NCI-H82 treated with DMSO at 0.1 percent for 48 hours (cell line): ENCODE measurements at regions not wholly inside any gene's neighbourhood (a gene's known extent, or its start where the extent isn't known, plus 50 kb on each side); places are given as distances from the start of the nearest gene placed in this dataset.
"Not testable (repeated sequence)": the region's sequence is repeated elsewhere in the genome, so short reads cannot be mapped to it uniquely, and the experiment has no call there.

Experiments used
- DNase-seq: peaks from one replicate; lab custom pipeline; 2025; ENCODE audit not compliant: unreplicated experiment; lab: John Stamatoyannopoulos, UW

DNA sequence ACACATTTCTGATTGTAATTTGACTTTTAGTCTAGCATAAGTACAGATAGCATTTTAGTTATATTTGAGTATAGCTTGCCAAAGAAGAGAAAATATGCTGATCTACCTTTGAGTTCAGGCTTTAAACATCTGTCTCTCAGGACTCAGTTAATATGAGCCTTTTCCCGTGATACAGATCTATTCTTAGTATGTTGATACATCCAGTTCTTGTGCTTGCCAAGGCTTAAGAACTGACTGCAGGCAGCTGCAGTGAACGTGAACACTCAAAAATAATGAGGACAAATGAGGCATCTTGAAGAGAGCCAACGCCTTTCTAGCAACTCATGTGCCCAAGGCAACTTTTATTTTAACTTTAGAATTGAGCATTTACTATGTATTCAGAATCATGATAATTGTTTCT, 325.5 kb downstream of the SI start:
- no peak for DNase-seq

DNA sequence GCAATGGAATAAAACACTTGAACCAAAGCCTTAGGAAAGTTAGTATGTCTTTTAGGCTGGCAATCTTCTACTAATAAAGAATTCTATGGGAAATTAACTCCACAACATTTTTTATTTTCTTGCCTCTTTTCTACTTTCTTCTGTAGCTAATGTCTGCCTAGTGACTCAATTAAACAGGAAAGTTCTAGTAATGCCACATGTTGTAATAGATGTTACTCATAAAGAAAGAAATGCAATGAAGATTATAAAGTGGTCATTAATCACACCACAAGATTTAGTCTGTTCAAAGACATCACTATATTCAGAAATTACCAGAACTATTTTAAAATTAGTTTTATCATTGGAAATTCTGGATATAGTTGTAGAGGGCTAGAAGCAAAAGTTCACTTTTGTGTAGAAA, 329.7 kb downstream of the SI start:
- no peak for DNase-seq

DNA sequence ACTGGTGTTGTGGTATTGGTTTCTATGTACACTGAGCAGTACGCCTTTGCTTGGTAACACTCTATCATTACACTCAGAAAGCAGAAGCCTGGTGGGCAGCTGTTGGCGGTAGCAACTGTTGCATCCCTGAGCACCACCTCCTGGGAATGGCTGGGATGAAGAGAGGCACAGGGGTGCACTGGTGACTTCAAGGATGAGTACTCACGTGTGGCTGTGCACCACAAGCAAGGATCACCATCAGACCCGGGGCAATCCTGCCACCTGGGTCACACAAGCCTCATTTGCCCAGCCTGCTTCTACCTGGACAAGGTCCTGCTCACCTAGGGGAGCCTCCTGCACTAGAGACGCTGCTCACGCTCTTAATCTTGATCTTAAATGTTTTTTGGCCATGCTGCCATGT, 336.4 kb downstream of the SI start:
- no peak for DNase-seq

DNA sequence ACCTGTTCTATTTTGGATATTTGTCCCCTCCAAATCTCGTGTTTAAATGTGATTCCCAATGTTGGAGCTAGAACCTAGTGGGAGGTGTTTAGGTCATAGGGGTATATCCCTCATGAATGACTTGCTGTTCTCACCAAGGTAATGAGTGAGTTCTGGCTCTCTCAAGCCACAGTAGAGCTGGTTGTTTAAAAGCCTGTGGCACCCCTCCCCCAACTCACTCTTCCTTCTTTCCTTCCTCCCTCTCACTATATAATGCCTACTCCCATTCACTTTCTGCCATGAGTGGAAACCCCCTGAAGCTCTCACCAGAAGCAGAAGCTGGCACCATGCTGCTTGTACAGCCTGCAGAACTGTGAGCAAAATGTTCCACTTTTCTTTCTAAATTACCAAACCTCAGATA, 341.1 kb downstream of the SI start:
- no peak for DNase-seq

DNA sequence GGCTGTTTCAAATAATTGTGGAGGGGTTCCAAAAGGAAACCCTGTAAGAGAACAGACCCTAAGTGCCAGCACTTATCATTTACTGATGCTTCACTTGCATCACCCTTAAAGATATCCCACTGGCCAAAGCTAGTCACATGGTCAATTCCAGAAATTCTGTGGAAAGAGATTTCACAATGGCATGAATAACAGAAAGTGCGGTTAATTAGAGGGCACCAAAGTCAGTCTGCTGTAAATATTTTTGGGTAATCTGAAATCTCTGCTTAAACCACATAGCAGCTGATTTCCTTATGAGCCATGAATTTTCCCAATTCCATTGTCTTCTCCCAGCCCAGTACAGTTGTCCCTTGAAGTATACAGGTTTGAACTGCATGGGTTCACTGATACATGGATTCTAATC, 346.1 kb downstream of the SI start:
- no peak for DNase-seq

DNA sequence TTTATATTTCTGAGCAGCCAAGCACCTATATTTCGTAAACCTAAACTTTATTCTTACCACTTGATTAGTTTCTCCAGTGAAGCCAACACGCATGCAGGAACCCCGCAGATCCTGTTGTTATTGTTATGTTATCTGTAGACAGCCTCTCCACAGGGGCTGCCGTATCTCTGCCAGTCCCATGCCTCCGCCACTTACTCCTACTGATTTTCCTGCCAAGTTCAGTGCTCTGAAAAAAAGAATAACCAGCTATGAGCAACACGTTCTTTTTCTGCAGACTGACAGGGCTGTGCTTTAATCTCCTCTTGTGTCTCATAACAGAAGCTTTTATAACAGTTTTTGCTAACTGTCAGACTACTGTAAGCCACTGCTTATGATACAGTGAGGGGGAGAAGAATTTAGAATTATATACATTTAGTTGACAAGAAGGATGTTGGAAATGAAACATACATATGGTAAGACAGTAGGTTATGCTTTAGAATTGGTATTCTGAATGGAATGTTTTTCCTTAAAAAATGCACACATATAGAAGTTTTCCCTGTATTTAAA, 347.4 kb downstream of the SI start:
- no peak for DNase-seq

DNA sequence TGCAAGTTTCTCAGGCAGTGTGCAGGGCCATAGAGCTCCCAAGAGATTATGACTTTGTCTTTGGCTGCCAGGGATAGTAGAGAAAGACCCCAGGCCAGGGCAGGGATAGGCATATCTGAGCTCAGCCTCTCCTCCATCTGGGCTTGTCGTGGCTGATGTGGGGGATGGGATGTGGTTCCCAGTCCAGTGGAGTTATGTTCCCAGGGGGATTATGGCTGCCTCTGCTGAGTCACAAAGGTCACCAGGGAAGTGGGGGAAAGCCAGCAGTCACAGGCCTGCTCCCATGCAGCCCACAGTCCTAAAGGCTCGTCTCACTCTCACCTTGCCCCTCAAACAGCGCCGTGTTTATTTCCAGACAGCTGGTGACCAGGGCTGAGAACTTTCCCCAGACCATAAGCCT, 354.9 kb downstream of the SI start:
- peak; percentile 25 for DNase-seq

DNA sequence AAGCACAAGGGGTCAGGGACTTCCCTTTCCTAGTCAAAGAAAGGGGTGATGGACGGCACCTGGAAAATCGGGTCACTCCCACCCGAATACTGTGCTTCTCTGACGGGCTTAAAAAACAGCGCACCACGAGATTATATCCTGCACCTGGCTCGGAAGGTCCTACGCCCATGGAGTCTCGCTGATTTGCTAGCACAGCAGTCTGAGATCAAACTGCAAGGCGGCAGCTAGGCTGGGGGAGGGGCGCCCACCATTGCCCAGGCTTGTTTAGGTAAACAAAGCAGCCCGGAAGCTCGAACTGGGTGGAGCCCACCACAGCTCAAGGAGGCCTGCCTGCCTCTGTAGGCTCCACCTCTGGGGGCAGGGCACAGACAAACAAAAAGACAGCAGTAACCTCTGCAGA, 375.5 kb downstream of the SI start:
- DNase-seq = not testable (repeated sequence)

DNA sequence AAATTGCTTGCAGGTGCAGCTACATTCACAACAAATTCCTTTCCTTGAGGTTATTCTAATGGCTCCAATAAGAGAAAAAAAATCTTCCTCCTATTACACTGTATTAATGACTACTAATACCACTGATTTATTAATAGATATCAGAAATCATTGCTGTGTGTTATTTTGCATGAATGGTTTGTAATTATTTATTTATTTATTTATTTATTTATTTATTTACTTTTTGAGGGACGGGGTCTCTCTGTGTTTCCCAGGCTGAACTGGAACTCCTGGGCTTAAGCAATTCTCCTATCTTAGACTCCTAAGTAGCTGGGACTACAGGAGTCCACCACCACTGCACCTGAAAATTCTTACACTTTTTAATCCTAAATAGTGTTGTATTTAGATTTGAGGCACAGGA, 390.4 kb downstream of the SI start:
- DNase-seq = no peak

DNA sequence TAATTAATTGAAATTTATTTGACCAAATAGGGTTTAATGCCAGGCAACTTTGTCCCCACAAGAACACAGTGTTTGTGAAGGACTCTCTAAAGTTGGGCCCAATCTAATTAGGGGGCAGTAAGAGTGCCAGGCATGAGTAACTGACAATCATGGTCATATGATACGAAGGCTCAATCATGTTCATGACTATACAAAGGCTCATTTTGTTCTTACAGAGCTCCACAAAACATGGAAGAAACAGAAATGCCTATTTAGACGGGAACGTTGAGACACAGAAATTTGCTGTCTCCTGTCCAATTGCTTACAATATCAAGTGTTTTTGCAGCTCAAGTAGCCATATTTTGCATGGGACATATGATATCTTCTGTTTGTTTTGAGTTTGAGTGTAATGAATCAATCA, 391.1 kb downstream of the SI start:
- no peak for DNase-seq

DNA sequence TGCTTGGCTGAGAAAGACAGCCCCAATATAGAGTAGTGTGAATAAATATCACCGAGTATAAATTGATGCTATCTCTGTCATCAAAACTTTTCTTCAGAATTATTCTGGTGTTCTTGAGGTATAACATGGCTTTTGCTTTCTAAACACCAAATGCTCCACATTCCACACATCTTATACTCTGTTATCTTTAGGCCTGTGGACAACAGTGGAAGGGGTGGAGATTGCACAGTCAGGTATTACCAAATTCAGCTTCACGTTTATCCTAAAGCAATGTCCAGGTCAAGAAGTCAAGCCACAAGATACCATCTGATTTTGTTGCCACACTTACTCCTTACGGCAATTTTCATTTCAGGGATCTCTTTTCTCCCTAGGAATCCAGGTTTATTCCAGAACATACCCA, 394.8 kb downstream of the SI start:
- no peak for DNase-seq

DNA sequence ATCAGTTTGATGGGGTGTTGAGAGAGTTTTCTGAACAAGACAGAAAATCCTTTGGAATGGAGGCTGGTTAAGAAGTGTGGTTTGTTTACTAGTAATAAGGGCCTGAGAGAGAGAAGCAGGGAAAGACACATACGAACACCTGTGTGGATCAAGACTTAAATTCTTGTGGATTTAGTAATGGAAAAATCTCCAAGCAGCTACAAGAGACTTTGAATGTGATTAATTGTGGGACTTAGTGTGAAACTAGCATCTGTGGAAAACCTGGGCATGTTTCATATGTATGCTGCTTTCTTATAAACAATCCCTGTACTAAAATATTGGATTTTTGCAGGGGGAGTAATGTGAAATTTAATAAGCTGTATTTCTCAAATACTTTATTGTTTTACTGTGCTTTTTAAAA, 399.1 kb downstream of the SI start:
- peak; percentile 69 for DNase-seq

DNA sequence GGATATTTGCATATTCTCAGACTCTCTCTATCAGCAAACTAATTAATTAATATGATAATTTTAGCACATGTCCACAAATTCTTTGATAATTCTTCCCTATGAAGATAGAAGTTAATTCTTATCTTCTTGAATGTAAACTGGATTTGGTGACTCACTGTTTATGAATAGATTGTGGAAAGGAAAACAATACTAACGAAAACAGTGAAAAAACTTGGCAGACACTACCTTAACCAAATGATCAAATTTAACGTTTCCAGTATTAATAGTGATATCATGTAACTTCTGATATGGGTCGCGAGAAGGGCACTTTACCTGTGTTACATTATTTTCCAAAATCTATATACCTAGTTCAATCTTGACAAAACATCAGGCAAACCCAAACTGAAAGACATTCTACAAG, 401.0 kb downstream of the SI start:
- DNase-seq = no peak

DNA sequence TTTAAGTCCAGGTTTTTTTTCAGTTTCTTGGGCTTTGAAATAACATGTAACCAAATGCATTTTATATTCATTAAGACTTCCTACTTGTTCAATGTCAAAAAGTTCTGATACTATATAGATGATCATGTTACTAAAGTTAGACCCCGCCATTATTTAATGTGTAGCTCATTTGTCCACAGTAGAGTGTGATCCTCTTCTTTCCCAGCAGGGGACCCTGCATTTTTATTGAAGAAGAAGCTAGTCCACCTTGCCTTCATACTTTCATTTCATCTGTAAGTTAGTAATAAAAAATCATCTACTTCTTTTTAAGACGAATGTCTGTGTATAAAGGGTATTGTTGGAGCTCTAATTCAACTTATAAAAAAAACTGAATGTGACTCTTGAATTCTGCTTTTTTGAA, 404.6 kb downstream of the SI start:
- DNase-seq = no peak

DNA sequence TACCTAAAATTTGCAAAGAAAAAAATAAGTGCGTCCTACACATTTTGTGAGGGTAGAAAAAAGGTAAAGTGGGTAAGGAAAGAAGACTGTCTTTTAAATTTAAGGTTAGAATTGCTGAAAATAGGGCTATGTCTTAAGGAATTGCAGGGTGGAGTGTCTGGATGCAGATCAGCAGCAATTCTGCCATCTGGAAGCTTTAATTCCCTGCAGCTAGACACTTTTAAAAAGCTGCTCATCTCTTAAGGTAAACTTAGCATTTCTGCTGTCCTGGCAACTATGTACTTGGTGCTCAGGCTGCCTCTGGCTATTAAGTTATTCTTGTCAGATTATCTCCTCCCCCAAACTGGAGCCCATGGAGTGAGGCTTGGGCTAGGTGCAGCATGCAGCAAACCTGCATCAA, 420.2 kb downstream of the SI start:
- DNase-seq = peak; percentile 70

DNA sequence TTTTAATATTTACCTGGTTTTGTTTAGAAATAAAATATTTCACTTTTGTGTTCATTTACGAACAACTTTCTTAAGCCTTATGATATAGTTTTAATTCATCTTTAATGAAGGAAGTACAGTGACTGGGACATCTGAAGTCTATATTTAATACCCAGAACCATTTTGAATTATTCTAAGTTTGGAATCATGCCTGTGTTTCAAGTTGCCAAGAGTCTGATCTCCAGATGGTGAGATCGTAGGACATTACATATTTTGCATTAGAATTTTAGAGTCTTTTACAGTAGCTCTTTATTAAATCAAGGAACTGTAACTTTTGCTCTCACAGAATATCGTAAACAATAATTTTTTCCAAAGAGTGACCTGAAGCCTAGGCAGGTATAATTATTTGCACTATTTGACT, 420.7 kb downstream of the SI start:
- DNase-seq = no peak

DNA sequence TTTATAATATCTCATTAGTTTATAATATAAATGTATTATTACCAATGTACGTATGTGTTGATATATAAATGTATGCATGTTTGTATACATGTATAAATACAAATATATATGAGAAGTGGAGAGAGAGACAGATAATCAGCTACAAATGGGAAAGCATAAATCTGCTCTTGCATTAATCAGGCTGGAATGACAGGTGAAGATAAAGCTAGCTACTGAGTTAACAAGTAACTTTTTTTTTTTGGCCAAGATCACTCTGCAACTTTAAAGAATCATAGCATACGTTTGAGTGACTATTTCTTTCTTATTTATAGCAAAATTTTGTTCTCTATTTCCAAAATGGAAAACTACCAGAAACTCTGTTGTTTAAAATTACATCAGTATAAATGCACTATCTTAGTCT, 422.8 kb downstream of the SI start:
- DNase-seq = peak; percentile 31

DNA sequence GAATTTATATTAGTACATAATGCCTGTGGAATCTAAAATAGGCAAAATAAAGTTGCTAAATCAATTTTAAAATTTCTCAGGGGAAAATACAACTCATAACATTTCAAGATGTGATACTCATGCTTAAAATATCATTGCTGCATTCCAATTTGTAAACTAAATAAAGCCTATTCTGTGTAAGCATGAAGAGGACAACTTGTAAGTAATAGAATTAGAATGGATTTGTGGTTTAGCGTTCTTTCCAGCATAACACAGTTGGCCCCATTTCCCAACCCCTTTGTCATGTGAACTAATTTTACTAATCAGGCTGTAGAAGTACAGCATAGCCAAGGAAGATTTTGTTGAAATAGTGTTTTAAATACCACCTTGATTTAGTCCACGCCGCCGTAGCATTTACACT, 437.2 kb downstream of the SI start:
- DNase-seq = peak; percentile 85

DNA sequence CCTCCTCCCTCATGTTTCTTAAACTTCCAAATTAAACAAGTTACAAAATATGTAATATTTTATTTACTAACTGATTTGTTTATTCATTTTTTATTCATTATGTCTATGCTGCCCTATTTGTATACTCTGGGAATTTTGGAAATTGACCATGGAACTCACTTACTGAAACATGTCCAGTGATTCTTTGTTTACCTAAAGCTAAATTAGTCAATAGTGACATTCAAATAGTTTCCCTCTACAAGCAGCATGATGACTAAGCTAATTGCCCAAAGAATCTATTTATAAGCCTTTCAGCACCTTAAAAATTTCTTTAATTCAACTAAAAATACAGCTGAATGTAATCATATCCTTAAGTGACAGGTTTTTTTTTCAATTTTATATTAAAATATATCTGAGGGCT, 437.7 kb downstream of the SI start:
- no peak for DNase-seq

DNA sequence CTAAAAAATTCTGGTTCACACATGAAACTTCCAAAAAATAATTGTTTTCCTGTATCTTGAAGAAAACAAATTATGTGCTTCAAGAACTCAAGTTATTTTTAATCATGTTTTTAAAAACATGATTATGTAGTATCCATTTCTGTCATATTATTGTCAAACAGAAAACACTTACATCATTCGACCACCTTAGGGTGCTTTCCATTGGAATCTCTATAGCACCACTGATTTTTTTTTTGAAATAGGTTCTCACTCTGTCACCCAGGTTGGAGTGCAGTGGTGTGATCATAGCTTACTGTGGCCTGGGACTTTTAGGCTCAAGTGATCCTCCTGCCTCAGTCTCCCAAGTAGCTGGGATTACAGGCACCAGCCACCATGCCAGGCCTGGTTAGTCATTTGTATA, 457.3 kb downstream of the SI start:
- no peak for DNase-seq

DNA sequence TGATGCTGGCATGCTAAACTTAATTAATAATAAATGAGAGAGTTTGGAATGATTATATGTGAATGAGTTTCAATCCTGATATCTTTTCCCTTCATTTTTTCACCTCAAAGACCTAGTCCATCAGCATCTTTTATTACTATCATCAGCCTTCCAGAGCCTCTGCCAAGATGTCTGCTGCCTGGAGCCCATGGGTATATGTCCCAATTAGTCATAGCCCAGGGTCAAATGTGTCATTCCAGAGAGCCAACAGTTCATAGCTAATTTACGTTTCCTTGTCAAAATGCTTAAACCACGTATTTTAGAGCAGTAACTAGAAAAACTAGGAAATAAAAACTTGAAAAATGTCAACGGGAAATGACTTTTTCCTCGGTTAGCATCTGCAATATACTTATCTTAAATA, 457.9 kb downstream of the SI start:
- no peak for DNase-seq

DNA sequence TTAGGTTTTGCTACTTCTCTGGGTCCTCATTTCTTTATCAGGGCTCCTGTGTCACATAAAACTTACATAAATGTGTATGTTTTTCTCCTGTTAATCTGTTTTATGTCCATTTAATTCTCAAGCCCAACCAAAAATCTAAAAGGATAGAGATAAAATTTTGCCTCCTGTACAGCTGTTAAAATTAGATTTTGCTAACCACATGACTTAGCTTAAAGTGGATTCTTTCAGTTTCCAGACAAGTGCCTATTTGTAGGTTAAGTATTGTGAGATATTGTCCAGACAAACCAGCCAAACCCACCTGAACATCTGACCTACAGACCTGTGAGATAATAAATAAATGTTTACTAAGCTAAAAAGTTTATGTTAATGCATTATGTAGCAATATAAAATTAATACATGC, 465.5 kb downstream of the SI start:
- DNase-seq = no peak

DNA sequence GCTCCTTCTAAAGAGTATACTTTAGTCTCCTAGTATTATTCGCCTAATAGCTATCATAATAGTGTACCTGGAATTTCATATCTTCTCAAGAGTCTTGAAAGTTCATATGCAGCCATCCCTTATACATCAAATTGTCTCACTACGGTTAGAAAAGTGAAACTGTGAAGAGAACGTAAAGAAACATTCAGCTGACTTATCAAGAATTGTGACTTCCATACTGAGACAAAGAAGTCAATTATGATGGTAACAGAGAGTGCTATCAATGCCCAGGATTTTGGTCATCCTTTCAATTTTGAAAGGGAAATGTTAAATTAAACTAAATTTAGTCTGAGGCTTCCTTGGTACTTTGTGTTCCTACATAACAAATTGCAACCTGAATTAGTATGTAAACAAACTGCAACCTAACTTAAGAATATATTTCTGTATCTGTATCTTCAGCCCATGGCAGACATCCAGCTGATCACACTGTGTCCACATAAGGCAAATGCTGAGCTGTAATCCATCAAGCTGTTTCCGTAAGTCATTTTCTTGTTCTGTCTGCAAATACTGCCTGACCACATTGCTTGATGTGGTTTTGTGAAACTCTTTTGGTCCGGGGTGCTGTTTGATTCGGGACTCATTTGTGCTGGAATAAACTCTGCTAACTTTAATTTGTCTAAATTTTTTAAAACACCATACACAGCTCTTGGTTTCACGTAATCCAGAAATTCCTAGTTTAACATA, 469.6 kb downstream of the SI start:
- DNase-seq = no peak
